ENCODE measurements at regions not wholly inside any gene's neighbourhood (a gene's known extent, or its start where the extent isn't known, plus 50 kb on each side); places are given as distances from the start of the nearest gene placed in this dataset.
"Not testable (repeated sequence)": the region's sequence is repeated elsewhere in the genome, so short reads cannot be mapped to it uniquely, and the experiment has no call there.

- no peak for TF ChIP-seq ZNF692 (tag by site-specific recombination; IDR thresholded peaks at IDR 0.05)
Measured at GRCh38 chr2:65576278-65576677, 143.9 kb upstream of the SPRED2 start (continued).

- Histone ChIP-seq H3K27ac (ENCODE audit: extremely low read depth, low read depth, low read length) (no peak overlapping the region), H3K4me1 (ENCODE audit: control insufficient read depth, insufficient read depth, low read length) (no peaks in the 10 kb centered on the region), H3K4me3 (ENCODE audit: low read depth, low read length) (no peak overlapping the region), H3K9me3 (ENCODE audit: control insufficient read depth, insufficient read depth, low read depth, low read length) (no peaks in the 10 kb centered on the region), H3K36me3 (ENCODE audit: control insufficient read depth in 2 of 2, insufficient read depth in 1 of 2, low read length in 2 of 2) (no peaks in the 10 kb centered on the region)
- TF ChIP-seq ZNF426 (tag by site-specific recombination; IDR thresholded peaks at IDR 0.05) (no peak), ZNF449 (tag by site-specific recombination; IDR thresholded peaks at IDR 0.05) (no peak), ZNF76 (tag by site-specific recombination; IDR thresholded peaks at IDR 0.05; ENCODE audit: borderline replicate concordance, low read depth) (no peak), ZNF280C (tag by site-specific recombination; IDR thresholded peaks at IDR 0.05) (no peak), ZNF560 (tag by site-specific recombination; IDR thresholded peaks at IDR 0.05; ENCODE audit: borderline replicate concordance) (no peak), ZNF341 (tag by site-specific recombination; IDR thresholded peaks at IDR 0.05; ENCODE audit: low read depth) (no peak), ZNF16 (tag by site-specific recombination; IDR thresholded peaks at IDR 0.05; ENCODE audit: low read depth) (no peak), ZNF239 (tag by site-specific recombination; IDR thresholded peaks at IDR 0.05) (no peak), ZBTB17 (tag by site-specific recombination; IDR thresholded peaks at IDR 0.05) (no peak), ZNF768 (tag by site-specific recombination; IDR thresholded peaks at IDR 0.05) (no peak), ZBTB10 (tag by site-specific recombination; IDR thresholded peaks at IDR 0.05) (no peak)
- ChIA-PET CTCF (interaction anchor here (1.6 kb wide), 1 partner anchor 310 kb away, joined by 10 read pairs; no protein-coding TSS in a partner anchor), POLR2A (no interaction called here)
Measured at GRCh38 chr2:65574993-65575392, 142.6 kb upstream of the SPRED2 start.

- H3K27ac ChIP-seq (ENCODE audit: extremely low read depth, low read depth, low read length); POLR2A ChIA-PET; H3K9me3 ChIP-seq (ENCODE audit: control insufficient read depth, insufficient read depth, low read depth, low read length); H3K4me1 ChIP-seq (ENCODE audit: control insufficient read depth, insufficient read depth, low read length); H3K36me3 ChIP-seq (ENCODE audit: control insufficient read depth in 2 of 2, insufficient read depth in 1 of 2, low read length in 2 of 2); H3K4me3 ChIP-seq (ENCODE audit: low read depth, low read length): not testable (repeated sequence)
- CTCF ChIA-PET = interaction anchor here (0.6 to 0.7 kb wide), 2 partner anchors 187 to 995 kb away, joined by 3 read pairs; no protein-coding TSS in a partner anchor
Measured at GRCh38 chr2:65568656-65569440, 136.4 kb upstream of the SPRED2 start.
